Upper lobe of left lung (tissue), 6 donors: ENCODE measurements at regions not wholly inside any gene's neighbourhood (a gene's known extent, or its start where the extent isn't known, plus 50 kb on each side); places are given as distances from the start of the nearest gene placed in this dataset.

Experiments used
- ATAC-seq, 2 donors: fragments of 200-7000 bp; cut with Tn5 transposase; one replicate each; pipeline ENCODE4 v1.9.1; 2022; ENCODE audit warnings: mild to moderate bottlenecking in 2 of 2, moderate library complexity in 2 of 2; ENCODE audit not compliant: low FRiP score in 2 of 2
- DNase-seq, 2 donors: peaks; one replicate each; pipeline ENCODE4 v3.0.0-alpha.2; 2019 to 2020
- H3K27ac ChIP-seq, 4 donors: fragments of 200-600 bp; sonication (generic); one replicate each; pipeline ENCODE4 v1.5.1; 2016 to 2019
- H3K27me3 ChIP-seq, 4 donors: fragments of 200-600 bp; sonication (generic); one replicate each; pipeline ENCODE4 v1.5.1; 2017 to 2019
- H3K36me3 ChIP-seq, 4 donors: fragments of 200-600 bp; sonication (generic); one replicate each; pipeline ENCODE4 v1.5.1; 2016 to 2019
- H3K4me1 ChIP-seq, 4 donors: fragments of 200-600 bp; sonication (generic); one replicate each; pipeline ENCODE4 v1.5.1; 2018 to 2019
- H3K4me3 ChIP-seq, 4 donors: fragments of 200-600 bp; sonication (generic); one replicate each; pipeline ENCODE4 v1.5.1; 2017 to 2019; ENCODE audit warnings: mild to moderate bottlenecking in 2 of 4, moderate library complexity in 1 of 4
- H3K9me3 ChIP-seq, 4 donors: fragments of 200-600 bp; sonication (generic); one replicate each; pipeline ENCODE4 v1.5.1; 2018 to 2019
- CTCF ChIP-seq, 6 experiments: fragments of 450-650 bp in 4 of 6; fragments of 200-600 bp in 2 of 6; sonication (generic) in 2 of 6; IDR thresholded peaks; one replicate each; pipeline ENCODE4 v1.5.1; 2016 to 2019; ENCODE audit warnings: antibody characterized with exemption in 6 of 6
- EP300 ChIP-seq, 4 donors: sonication (generic); formaldehyde crosslinking; IDR thresholded peaks; one replicate each; pipeline ENCODE4 v1.5.1; 2017; ENCODE audit warnings: antibody characterized with exemption in 4 of 4, control low read depth in 2 of 4
- POLR2A ChIP-seq, 4 donors: fragments of 450-650 bp; IDR thresholded peaks; one replicate each; pipeline ENCODE4 v1.5.1; 2016 to 2017; ENCODE audit warnings: antibody characterized with exemption in 4 of 4, mild to moderate bottlenecking in 2 of 4
- POLR2AphosphoS5 ChIP-seq, 2 donors: sonication (generic); formaldehyde crosslinking; IDR thresholded peaks; one replicate each; pipeline ENCODE4 v1.5.1; 2017; ENCODE audit warnings: antibody characterized with exemption in 2 of 2
- WGBS, 2 donors: methylation state at CpG; one replicate each; pipeline ENCODE4 v1.1.5; 2017 to 2018; 5-methylcytosine and 5-hydroxymethylcytosine counted together
- donor health status: DM: no; HTN: no; CAD: no; lungs with moderate emphysema.
- donor health status: DM: no; HTN: yes; CAD: no; lungs with severe emphysema.

GRCh38 chr2:216292475-216292874 lies 79.8 kb downstream of the MARCHF4 start:
- WGBS, 2 donors, result 95 to 97% methylated on average over 5 of the region's 5 CpGs
- Histone ChIP-seq H3K27ac (no peak overlapping the region), H3K27me3 (no peaks in the 10 kb centered on the region), H3K9me3 (no peaks in the 10 kb centered on the region), H3K36me3 (no peaks in the 10 kb centered on the region), H3K4me1 (no peaks in the 10 kb centered on the region), H3K4me3 (no peak overlapping the region)
- TF ChIP-seq POLR2AphosphoS5 (IDR thresholded peaks at IDR 0.05), result no peak
- no peak for TF ChIP-seq EP300 (IDR thresholded peaks at IDR 0.05)
- no peak for TF ChIP-seq CTCF (IDR thresholded peaks at IDR 0.05)
- TF ChIP-seq POLR2A (IDR thresholded peaks at IDR 0.05), result no peak
- DNase-seq (no peak), ATAC-seq (no peak)

- 31 to 38% methylated on average over 2 of the region's 2 CpGs for WGBS, 2 donors
- Histone ChIP-seq H3K27me3 (no peaks in the 10 kb centered on the region), H3K36me3 (no peaks in the 10 kb centered on the region), H3K27ac (no peak overlapping the region), H3K9me3 (no peaks in the 10 kb centered on the region), H3K4me1 (no peaks in the 10 kb centered on the region), H3K4me3 (no peak overlapping the region)
- DNase-seq (no peak), ATAC-seq (no peak)
- TF ChIP-seq POLR2A (IDR thresholded peaks at IDR 0.05), result no peak
- TF ChIP-seq CTCF (IDR thresholded peaks at IDR 0.05), result no peak
- no peak for TF ChIP-seq POLR2AphosphoS5 (IDR thresholded peaks at IDR 0.05)
- TF ChIP-seq EP300 (IDR thresholded peaks at IDR 0.05), result no peak
Observed at GRCh38 chr2:216289470-216289869, 82.8 kb downstream of the MARCHF4 start.

GRCh38 chr2:216287251-216287650 lies 85.0 kb downstream of the MARCHF4 start:
- Histone ChIP-seq H3K27me3 (no peaks in the 10 kb centered on the region), H3K27ac (no peak overlapping the region), H3K36me3 (no peaks in the 10 kb centered on the region), H3K4me1 (no peaks in the 10 kb centered on the region), H3K4me3 (no peak overlapping the region), H3K9me3 (no peaks in the 10 kb centered on the region)
- DNase-seq (no peak), ATAC-seq (no peak)
- TF ChIP-seq POLR2AphosphoS5 (IDR thresholded peaks at IDR 0.05), result no peak
- no peak for TF ChIP-seq EP300 (IDR thresholded peaks at IDR 0.05)
- TF ChIP-seq POLR2A (IDR thresholded peaks at IDR 0.05), result no peak
- no peak for TF ChIP-seq CTCF (IDR thresholded peaks at IDR 0.05)
- 49 to 65% methylated on average over 4 to 5 of the region's 5 CpGs for WGBS, 2 donors

GRCh38 chr2:216286616-216287231 lies 85.6 kb downstream of the MARCHF4 start:
- H3K36me3 ChIP-seq, result no peaks in the 10 kb centered on the region
- DNase-seq, result no peak
- no peaks in the 10 kb centered on the region for H3K4me1 ChIP-seq
- TF ChIP-seq EP300 (IDR thresholded peaks at IDR 0.05), result no peak
- TF ChIP-seq POLR2AphosphoS5 (IDR thresholded peaks at IDR 0.05), result no peak
- TF ChIP-seq POLR2A (IDR thresholded peaks at IDR 0.05), result no peak
- TF ChIP-seq CTCF (IDR thresholded peaks at IDR 0.05), result no peak
- ATAC-seq, result no peak
- no peak overlapping the region for H3K4me3 ChIP-seq
- no peaks in the 10 kb centered on the region for H3K27me3 ChIP-seq
- H3K9me3 ChIP-seq, result no peaks in the 10 kb centered on the region
- 70 to 73% methylated on average over 8 of the region's 8 CpGs for WGBS, 2 donors
- H3K27ac ChIP-seq, result no peak overlapping the region

- H3K27me3 ChIP-seq, result no peaks in the 10 kb centered on the region
- WGBS, 2 donors, result 56 to 59% methylated on average over 7 of the region's 7 CpGs
- H3K27ac ChIP-seq, result no peak overlapping the region
- no peak overlapping the region for H3K4me3 ChIP-seq
- no peaks in the 10 kb centered on the region for H3K36me3 ChIP-seq
- DNase-seq, result no peak
- H3K4me1 ChIP-seq, result no peaks in the 10 kb centered on the region
- no peak for TF ChIP-seq CTCF (IDR thresholded peaks at IDR 0.05)
- no peak for TF ChIP-seq POLR2AphosphoS5 (IDR thresholded peaks at IDR 0.05)
- TF ChIP-seq EP300 (IDR thresholded peaks at IDR 0.05), result no peak
- no peak for TF ChIP-seq POLR2A (IDR thresholded peaks at IDR 0.05)
- no peak for ATAC-seq
- no peaks in the 10 kb centered on the region for H3K9me3 ChIP-seq
Observed at GRCh38 chr2:216285701-216286100, 86.6 kb downstream of the MARCHF4 start.
